NT2/D1 (cell line): ENCODE measurements at regions not wholly inside any gene's neighbourhood (a gene's known extent, or its start where the extent isn't known, plus 50 kb on each side); places are given as distances from the start of the nearest gene placed in this dataset.

Experiments
- SUZ12 ChIP-seq: IDR thresholded peaks from 2 replicates; pipeline ENCODE4 v1.6.1; 2011; ENCODE audit not compliant: insufficient read length, insufficient read depth; ENCODE audit errors: extremely low read depth
- YY1 ChIP-seq: IDR thresholded peaks from 2 replicates; pipeline ENCODE4 v1.6.1; 2011; ENCODE audit not compliant: insufficient read length, insufficient read depth
- ZNF274 ChIP-seq: IDR thresholded peaks from 2 replicates; pipeline ENCODE4 v1.6.1; 2011; ENCODE audit warnings: mild to moderate bottlenecking, low read depth, low read length

GRCh38 chr3:178352326-178353005, 183.8 kb upstream of the KCNMB2 start:
- TF ChIP-seq ZNF274: no peak
- no peak for TF ChIP-seq YY1
- TF ChIP-seq SUZ12: no peak
